H1 (cell line): ENCODE measurements at regions not wholly inside any gene's neighbourhood (a gene's known extent, or its start where the extent isn't known, plus 50 kb on each side); places are given as distances from the start of the nearest gene placed in this dataset.

Source experiments
- CTCF ChIA-PET: fragments of 300-600 bp; sonication (Branson Sonifier 250); formaldehyde crosslinking; loops from one replicate; lab custom pipeline; 2021; ENCODE audit not compliant: partially characterized antibody; lab: Charles Lee
- POLR2A ChIA-PET: fragments of 300-600 bp; sonication (Branson Sonifier 250); formaldehyde crosslinking; loops from one replicate; lab custom pipeline; 2021; ENCODE audit warnings: inconsistent platforms; ENCODE audit not compliant: partially characterized antibody; lab: Charles Lee
- DNase-seq, 2 experiments: peaks; one replicate each; pipeline versions ENCODE4 v3.0.0 to v3.0.0-alpha.2; 2010 to 2022; ENCODE audit warnings: low spot score in 2 of 2, low read depth in 1 of 2, mixed read lengths in 1 of 2
- FAIRE-seq: peaks from 2 replicates; lab custom pipeline; 2011; peaks lifted over from hg19 to GRCh38; lab: Jason Lieb, UNC
- H2AFZ ChIP-seq: 2 replicates; pipeline ENCODE4 v1.8.1; 2012; ENCODE audit warnings: low read length, inconsistent platforms
- H2AK5ac ChIP-seq: 2 replicates; pipeline ENCODE4 v1.6.1; 2013; ENCODE audit warnings: low read depth, low read length
- H2BK120ac ChIP-seq: replicated peaks from 2 replicates; pipeline ENCODE3; 2013; ENCODE audit warnings: low read depth, low read length, inconsistent platforms
- H2BK12ac ChIP-seq: 2 replicates; pipeline ENCODE4 v1.6.1; 2013; ENCODE audit warnings: low read depth, low read length
- H2BK15ac ChIP-seq: 2 replicates; pipeline ENCODE4 v1.6.1; 2013; ENCODE audit warnings: low read length
- H2BK20ac ChIP-seq: 2 replicates; pipeline ENCODE4 v1.6.1; 2013; ENCODE audit warnings: low read length
- H2BK5ac ChIP-seq: 2 replicates; pipeline ENCODE4 v1.6.1; 2013; ENCODE audit warnings: low read depth, low read length
- H3K14ac ChIP-seq: 2 replicates; pipeline ENCODE4 v1.6.1; 2013; ENCODE audit warnings: inconsistent platforms; ENCODE audit not compliant: insufficient read length
- H3K18ac ChIP-seq: 2 replicates; pipeline ENCODE4 v1.6.1; 2013; ENCODE audit warnings: low read length; ENCODE audit errors: extremely low read depth
- H3K23ac ChIP-seq: 2 replicates; pipeline ENCODE4 v1.6.1; 2013; ENCODE audit warnings: inconsistent platforms; ENCODE audit not compliant: insufficient read length
- H3K23me2 ChIP-seq: 2 replicates; pipeline ENCODE4 v1.6.1; 2013; ENCODE audit warnings: low read depth, low read length
- H3K27ac ChIP-seq: 2 replicates; pipeline ENCODE4 v1.6.1; 2011; ENCODE audit warnings: low read depth, low read length, inconsistent platforms
- H3K27me3 ChIP-seq, 4 experiments: replicated peaks in 1 of 4; 1 replicate in 1 of 4; 2 replicates in 3 of 4; pipeline versions ENCODE4 v1.6.1 to v1.8.1; 2011 to 2013; ENCODE audit warnings: low read length in 3 of 4, mild to moderate bottlenecking in 3 of 4, inconsistent platforms in 2 of 4, mixed read lengths in 2 of 4, moderate library complexity in 1 of 4; ENCODE audit not compliant: control insufficient read depth in 3 of 4, insufficient read depth in 3 of 4; ENCODE audit errors: extremely low read depth in 1 of 4
- H3K36me3 ChIP-seq, 4 experiments: 2 replicates each; pipeline versions ENCODE4 v1.6.1 to v1.8.1; 2011 to 2013; ENCODE audit warnings: mild to moderate bottlenecking in 4 of 4, low read length in 3 of 4, moderate library complexity in 2 of 4, control low read depth in 1 of 4, inconsistent platforms in 1 of 4; ENCODE audit not compliant: insufficient read depth in 4 of 4, control insufficient read depth in 2 of 4
- H3K4ac ChIP-seq: replicated peaks from 2 replicates; pipeline ENCODE3; 2013; ENCODE audit warnings: low read length, low read depth, mixed read lengths, inconsistent platforms; ENCODE audit not compliant: insufficient read length
- H3K4me1 ChIP-seq, 4 experiments: replicated peaks in 1 of 4; 1 replicate in 1 of 4; 2 replicates in 3 of 4; pipeline versions ENCODE4 v1.6.1 to v1.8.1; 2011 to 2013; ENCODE audit warnings: low read length in 3 of 4, inconsistent platforms in 2 of 4, mixed read lengths in 1 of 4; ENCODE audit not compliant: insufficient read depth in 4 of 4, control insufficient read depth in 3 of 4
- H3K4me2 ChIP-seq, 2 experiments: 2 replicates each; pipeline versions ENCODE4 v1.6.1 to v1.8.1; 2011 to 2013; ENCODE audit warnings: low read depth in 2 of 2, low read length in 2 of 2, control low read depth in 1 of 2, inconsistent platforms in 1 of 2, mild to moderate bottlenecking in 1 of 2; ENCODE audit not compliant: insufficient read depth in 1 of 2
- H3K4me3 ChIP-seq, 4 experiments: fragments of 200-600, 300-600 bp in 1 of 4; sonication (generic), shearing (Covaris generic), sonication (Bioruptor Twin) in 1 of 4; 2 replicates each; pipeline versions ENCODE4 v1.5.1 to v1.8.1; 2011 to 2016; ENCODE audit warnings: low read length in 4 of 4, low read depth in 3 of 4, control low read depth in 2 of 4, inconsistent platforms in 2 of 4, mild to moderate bottlenecking in 2 of 4, mixed read lengths in 1 of 4, moderate library complexity in 1 of 4; ENCODE audit not compliant: insufficient read depth in 2 of 4; ENCODE audit errors: extremely low read depth in 1 of 4
- H3K56ac ChIP-seq: replicated peaks from 2 replicates; pipeline ENCODE3; 2013; ENCODE audit warnings: low read depth, mild to moderate bottlenecking, mixed read lengths, low read length, inconsistent platforms; ENCODE audit not compliant: insufficient read length
- H3K79me1 ChIP-seq: 2 replicates; pipeline ENCODE4 v1.6.1; 2013; ENCODE audit warnings: low read depth, low read length, control low read depth
- H3K79me2 ChIP-seq, 2 experiments: 2 replicates each; pipeline versions ENCODE4 v1.6.1 to v1.8.1; 2012 to 2013; ENCODE audit warnings: low read length in 2 of 2, mild to moderate bottlenecking in 2 of 2, inconsistent platforms in 1 of 2; ENCODE audit not compliant: insufficient read depth in 2 of 2, control insufficient read depth in 1 of 2
- H3K9ac ChIP-seq, 4 experiments: replicated peaks in 1 of 4; 1 replicate in 1 of 4; 2 replicates in 3 of 4; pipeline versions ENCODE4 v1.6.1 to v1.8.1; 2011 to 2013; ENCODE audit warnings: low read depth in 3 of 4, low read length in 3 of 4, control low read depth in 2 of 4, mild to moderate bottlenecking in 2 of 4, moderate library complexity in 2 of 4, inconsistent platforms in 1 of 4; ENCODE audit errors: extremely low read depth in 1 of 4
- H3K9me3 ChIP-seq, 2 experiments: 2 replicates each; pipeline versions ENCODE4 v1.6.1 to v1.8.1; 2012 to 2013; ENCODE audit warnings: mild to moderate bottlenecking in 2 of 2, moderate library complexity in 2 of 2, control low read depth in 1 of 2, inconsistent platforms in 1 of 2, low read depth in 1 of 2, low read length in 1 of 2, mixed read lengths in 1 of 2; ENCODE audit not compliant: insufficient read depth in 2 of 2
- H4K20me1 ChIP-seq, 2 experiments: replicated peaks in 1 of 2; 2 replicates each; pipeline versions ENCODE3 to v1.8.1; 2011 to 2013; ENCODE audit warnings: inconsistent platforms in 2 of 2, low read length in 2 of 2, mild to moderate bottlenecking in 1 of 2; ENCODE audit not compliant: insufficient read depth in 2 of 2, control insufficient read depth in 1 of 2
- H4K5ac ChIP-seq: 2 replicates; pipeline ENCODE4 v1.6.1; 2013; ENCODE audit warnings: low read length, low read depth, mixed read lengths, inconsistent platforms; ENCODE audit not compliant: insufficient read length
- H4K8ac ChIP-seq: 2 replicates; pipeline ENCODE4 v1.8.0; 2013; ENCODE audit warnings: mild to moderate bottlenecking, moderate library complexity, low read length, inconsistent platforms; ENCODE audit not compliant: insufficient read depth; ENCODE audit errors: extremely low read depth
- H4K91ac ChIP-seq: replicated peaks from 2 replicates; pipeline ENCODE3; 2013; ENCODE audit warnings: low read length, mixed read lengths, inconsistent platforms; ENCODE audit not compliant: insufficient read length
- CHD2 ChIP-seq: IDR thresholded peaks from 2 replicates; pipeline ENCODE4 v1.6.1; 2012; ENCODE audit warnings: low read length, improper control_type of control experiment
- EZH2 ChIP-seq: fragments of 200-600 bp; sonication (generic); IDR thresholded peaks from 2 replicates; pipeline ENCODE4 v1.7.1; 2012; ENCODE audit warnings: low read depth, mild to moderate bottlenecking, moderate library complexity, low read length, inconsistent platforms; ENCODE audit not compliant: severe bottlenecking
- HDAC2 ChIP-seq, 2 experiments: fragments of 300-600 bp in 1 of 2; sonication (generic) in 1 of 2; IDR thresholded peaks; 2 replicates each; pipeline ENCODE4 v1.6.1; 2011 to 2012; ENCODE audit warnings: low read depth in 2 of 2, low read length in 2 of 2, mild to moderate bottlenecking in 2 of 2, moderate library complexity in 2 of 2, borderline replicate concordance in 1 of 2, inconsistent platforms in 1 of 2
- JUND ChIP-seq: IDR thresholded peaks from 2 replicates; pipeline ENCODE4 v1.6.1; 2011; ENCODE audit warnings: mild to moderate bottlenecking, improper control_type of control experiment, low read length
- KDM5A ChIP-seq: fragments of 200-600 bp; IDR thresholded peaks from 2 replicates; pipeline ENCODE4 v1.7.1; 2012; ENCODE audit warnings: mild to moderate bottlenecking, low read length, inconsistent platforms, mixed read lengths
- NANOG ChIP-seq: IDR thresholded peaks from 2 replicates; pipeline ENCODE4 v1.6.1; 2011; ENCODE audit warnings: low read length, low read depth, mild to moderate bottlenecking, inconsistent platforms; ENCODE audit not compliant: insufficient read depth, poor library complexity, severe bottlenecking
- PHF8 ChIP-seq: fragments of 200-600 bp; sonication (generic); conservative IDR thresholded peaks from 2 replicates; pipeline ENCODE4 v1.7.1; 2012; ENCODE audit warnings: low read depth, mild to moderate bottlenecking, inconsistent platforms, low read length, moderate library complexity
- RAD21 ChIP-seq, 2 experiments: IDR thresholded peaks in 1 of 2; conservative IDR thresholded peaks in 1 of 2; 2 replicates each; pipeline ENCODE4 v1.6.1; 2011; ENCODE audit warnings: low read depth in 2 of 2, low read length in 2 of 2, improper control_type of control experiment in 1 of 2, inconsistent platforms in 1 of 2, mild to moderate bottlenecking in 1 of 2, moderate library complexity in 1 of 2
- SIRT6 ChIP-seq: IDR thresholded peaks from one replicate; pipeline ENCODE4 v1.7.1; 2012; ENCODE audit warnings: low read length, inconsistent platforms
- SP1 ChIP-seq: IDR thresholded peaks from 2 replicates; pipeline ENCODE4 v1.6.1; 2011; ENCODE audit warnings: low read depth, low read length
- ZNF274 ChIP-seq: IDR thresholded peaks from 2 replicates; pipeline ENCODE4 v1.7.0; 2012; ENCODE audit warnings: low read length, borderline replicate concordance; ENCODE audit errors: extremely low read depth
- WGBS, 2 experiments: shearing (Covaris generic) in 1 of 2; methylation state at CpG; one replicate each; pipeline versions ENCODE4 v1.1.6 to v1.1.7; 2013 to 2015; ENCODE audit warnings: low lambda C conversion rate in 2 of 2, mixed read lengths in 2 of 2, inconsistent platforms in 1 of 2, low coverage in 1 of 2, missing lambda C conversion rate in 1 of 2; ENCODE audit not compliant: insufficient replicate concordance in 2 of 2, insufficient coverage in 1 of 2, insufficient read length in 1 of 2; ENCODE audit errors: extremely low coverage in 1 of 2, missing lambda C conversion rate in 1 of 2; 5-methylcytosine and 5-hydroxymethylcytosine counted together
- TF ChIP-seq, protein P1 (sequence below): IDR thresholded peaks from 2 replicates; pipeline ENCODE4 v1.6.1; 2012; ENCODE audit warnings: inconsistent platforms
- TF ChIP-seq, protein P2 (sequence below): IDR thresholded peaks from 2 replicates; pipeline ENCODE4 v1.6.1; 2011; ENCODE audit warnings: low read length, improper control_type of control experiment

GRCh38 chr7:73952266-73952665 lies 75.7 kb upstream of the ELN start:
- Histone ChIP-seq H4K5ac (no peak overlapping the region), H3K23me2 (no peaks in the 10 kb centered on the region; the same call in 1 of the 2 replicates), H3K4ac (no peak overlapping the region), H2BK5ac (no peak overlapping the region), H3K23ac (no peak overlapping the region), H4K8ac (no peak overlapping the region), H3K27ac (no peak overlapping the region), H3K9me3 (no peaks in the 10 kb centered on the region), H3K18ac (no peak overlapping the region), H3K4me1 (no peaks in the 10 kb centered on the region), H3K9ac (no peak overlapping the region), H3K79me1 (no peaks in the 10 kb centered on the region), H2AK5ac (no peak overlapping the region), H3K79me2 (no peaks in the 10 kb centered on the region), H2BK15ac (no peak overlapping the region), H2BK12ac (no peak overlapping the region), H4K20me1 (no peaks in the 10 kb centered on the region), H4K91ac (no peak overlapping the region), H3K4me3 (no peak overlapping the region), H2BK120ac (no peak overlapping the region), H2BK20ac (no peak overlapping the region), H3K4me2 (no peak overlapping the region), H3K36me3 (no peaks in the 10 kb centered on the region), H3K14ac (no peak overlapping the region), H3K27me3 (no peaks in the 10 kb centered on the region), H2AFZ (no peak overlapping the region), H3K56ac (no peak overlapping the region)
- FAIRE-seq, result no peak
- WGBS, 2 experiments, result 93% methylated on average over 4 of the region's 4 CpGs; no CpG with 5 or more reads in 1 of the 2 experiments
- ChIA-PET POLR2A (interaction anchor here (0.8 to 1.2 kb wide), 2 partner anchors 23 to 33 kb away, joined by 3 read pairs; no protein-coding TSS in a partner anchor), CTCF (interaction anchor here (0.7 to 1.2 kb wide), 3 partner anchors 9 to 479 kb away, joined by 3 to 4 read pairs (median 3); no protein-coding TSS in a partner anchor)
- no peak for DNase-seq
- TF ChIP-seq, protein P1, sequence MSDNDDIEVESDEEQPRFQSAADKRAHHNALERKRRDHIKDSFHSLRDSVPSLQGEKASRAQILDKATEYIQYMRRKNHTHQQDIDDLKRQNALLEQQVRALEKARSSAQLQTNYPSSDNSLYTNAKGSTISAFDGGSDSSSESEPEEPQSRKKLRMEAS, result no peak
- no peak for TF ChIP-seq SP1
- TF ChIP-seq, protein P2, sequence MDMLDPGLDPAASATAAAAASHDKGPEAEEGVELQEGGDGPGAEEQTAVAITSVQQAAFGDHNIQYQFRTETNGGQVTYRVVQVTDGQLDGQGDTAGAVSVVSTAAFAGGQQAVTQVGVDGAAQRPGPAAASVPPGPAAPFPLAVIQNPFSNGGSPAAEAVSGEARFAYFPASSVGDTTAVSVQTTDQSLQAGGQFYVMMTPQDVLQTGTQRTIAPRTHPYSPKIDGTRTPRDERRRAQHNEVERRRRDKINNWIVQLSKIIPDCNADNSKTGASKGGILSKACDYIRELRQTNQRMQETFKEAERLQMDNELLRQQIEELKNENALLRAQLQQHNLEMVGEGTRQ, result no peak
- no peak for TF ChIP-seq RAD21 (IDR thresholded peaks at IDR 0.05 in 1 of 2, conservative IDR thresholded peaks at IDR 0.05 in 1 of 2; ENCODE audit: low read depth in 2 of 2, low read length in 2 of 2)
- TF ChIP-seq NANOG, result no peak
- TF ChIP-seq PHF8, result no peak
- no peak for TF ChIP-seq ZNF274
- TF ChIP-seq HDAC2 (IDR thresholded peaks at IDR 0.05; ENCODE audit: borderline replicate concordance in 1 of 2, low read depth in 2 of 2, low read length in 2 of 2), result no peak
- TF ChIP-seq JUND, result no peak
- TF ChIP-seq KDM5A, result no peak
- no peak for TF ChIP-seq CHD2
- TF ChIP-seq SIRT6, result no peak
- no peak for TF ChIP-seq EZH2
